ENCODE measurements at regions not wholly inside any gene's neighbourhood (a gene's known extent, or its start where the extent isn't known, plus 50 kb on each side); places are given as distances from the start of the nearest gene placed in this dataset.

GRCh38 chr4:165610679-165611437 is 232.1 kb downstream of the CPE start:
- no peak for DNase-seq (ENCODE audit: low read depth in 2 of 2)

DNA sequence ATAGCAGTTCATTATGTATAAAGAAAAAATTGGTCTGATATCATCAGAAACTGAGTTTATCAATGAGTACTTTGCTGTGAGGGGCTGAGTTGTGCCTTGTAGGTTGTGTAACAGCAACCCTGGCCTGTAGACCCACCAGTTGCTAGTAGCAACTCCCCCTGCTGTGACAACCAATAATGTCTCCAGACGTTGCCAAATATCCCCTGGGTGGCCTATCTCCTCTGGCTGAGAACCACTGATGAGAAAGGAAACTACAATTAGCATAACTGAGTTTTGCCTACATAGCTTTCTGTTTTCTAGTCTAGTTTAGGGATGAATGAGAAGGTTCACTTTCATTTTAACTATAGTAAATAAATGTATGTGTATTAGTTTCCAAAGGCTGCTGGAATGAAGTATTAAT is 234.1 kb downstream of the CPE start:
- DNase-seq (ENCODE audit: low read depth in 2 of 2) = no peak

DNA sequence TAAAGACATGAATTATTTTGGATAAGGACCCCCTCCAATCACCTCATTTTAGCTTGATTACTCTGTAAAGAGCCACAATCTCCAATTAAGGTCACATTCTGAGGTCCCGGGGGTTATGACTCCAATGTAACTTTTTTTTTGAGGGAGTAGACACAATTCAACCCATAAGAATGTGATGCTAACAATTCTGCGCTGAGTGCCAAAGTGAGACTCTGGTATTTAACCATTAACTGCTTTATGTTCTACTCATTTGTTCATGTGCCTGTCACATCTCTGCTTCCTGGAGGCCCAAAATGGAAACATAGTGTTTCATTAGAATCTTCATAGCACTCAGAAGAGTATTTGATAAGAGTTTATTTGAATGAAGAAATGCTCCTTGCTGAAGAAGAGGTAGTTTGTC is 234.8 kb downstream of the CPE start:
- no peak for DNase-seq (ENCODE audit: low read depth in 2 of 2)

DNA sequence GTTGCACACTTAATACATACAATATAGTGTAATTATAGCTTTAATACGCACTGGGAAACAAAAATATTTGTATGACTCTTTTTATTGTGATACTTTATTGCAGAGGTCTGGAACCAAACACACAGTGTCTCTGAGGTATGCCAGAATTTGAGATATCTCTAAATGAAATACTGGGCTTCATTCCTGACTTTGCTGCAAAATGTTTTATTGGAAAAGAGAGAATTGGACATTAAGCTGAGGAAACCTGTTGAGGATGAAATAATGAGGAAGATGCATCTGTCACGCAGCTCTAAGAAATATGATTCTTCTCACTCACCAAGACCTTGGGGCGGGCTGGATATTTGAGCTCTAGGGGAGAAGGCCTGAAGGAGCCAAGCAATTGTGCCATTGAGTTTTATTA is 242.1 kb downstream of the CPE start:
- no peak for DNase-seq (ENCODE audit: low read depth in 2 of 2)

GRCh38 chr4:165621983-165622382 is 243.2 kb downstream of the CPE start:
- DNase-seq (ENCODE audit: low read depth in 2 of 2) = no peak

GRCh38 chr4:165625281-165625680 is 246.5 kb downstream of the CPE start:
- no peak for DNase-seq (ENCODE audit: low read depth in 2 of 2)

- no peak for DNase-seq (ENCODE audit: low read depth in 2 of 2)
Observed at GRCh38 chr4:165626316-165626715, 246.7 kb upstream of the TLL1 start.

DNA sequence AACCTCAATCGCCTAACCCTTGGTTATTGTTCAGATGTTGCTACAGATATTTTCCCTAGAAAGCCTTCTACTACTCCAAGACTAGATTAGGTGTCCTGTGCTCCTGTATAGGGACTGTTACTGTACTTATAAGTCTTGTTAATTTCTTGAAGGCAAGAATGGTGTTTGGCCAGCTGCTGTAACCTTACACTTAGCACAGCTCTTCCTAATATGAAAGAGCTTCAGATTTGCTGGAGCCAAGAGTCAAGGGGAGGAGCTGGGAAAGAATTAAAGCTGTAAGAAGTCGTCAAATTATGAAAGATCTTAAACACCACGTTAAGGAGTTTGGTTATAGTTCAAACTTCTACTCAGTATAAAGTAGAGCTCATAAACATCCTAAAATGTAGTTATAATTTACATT is 245.9 kb upstream of the TLL1 start:
- DNase-seq (ENCODE audit: low read depth in 2 of 2) = no peak

GRCh38 chr4:165627548-165627947 is 245.5 kb upstream of the TLL1 start:
- DNase-seq (ENCODE audit: low read depth in 2 of 2) = no peak

DNA sequence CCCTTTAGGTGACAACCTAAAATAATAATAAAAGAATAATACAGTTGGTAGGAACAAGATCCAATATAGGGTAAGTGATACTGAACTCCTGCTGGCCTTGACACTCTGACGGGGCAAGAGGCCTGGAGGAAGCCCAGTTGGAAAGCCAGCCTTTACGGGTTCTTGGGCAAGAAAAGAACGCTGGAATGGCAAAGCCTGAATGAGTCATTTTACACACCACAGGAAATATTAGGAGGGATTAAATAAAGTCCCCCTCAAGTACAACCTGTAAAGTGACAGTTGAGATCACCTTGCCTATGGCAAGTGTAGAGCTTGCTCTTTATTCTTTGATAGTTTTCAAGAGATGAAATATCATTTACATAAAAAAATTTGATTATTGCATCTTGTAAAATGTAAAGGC is 244.5 kb upstream of the TLL1 start:
- DNase-seq (ENCODE audit: low read depth in 2 of 2) = no peak

DNA sequence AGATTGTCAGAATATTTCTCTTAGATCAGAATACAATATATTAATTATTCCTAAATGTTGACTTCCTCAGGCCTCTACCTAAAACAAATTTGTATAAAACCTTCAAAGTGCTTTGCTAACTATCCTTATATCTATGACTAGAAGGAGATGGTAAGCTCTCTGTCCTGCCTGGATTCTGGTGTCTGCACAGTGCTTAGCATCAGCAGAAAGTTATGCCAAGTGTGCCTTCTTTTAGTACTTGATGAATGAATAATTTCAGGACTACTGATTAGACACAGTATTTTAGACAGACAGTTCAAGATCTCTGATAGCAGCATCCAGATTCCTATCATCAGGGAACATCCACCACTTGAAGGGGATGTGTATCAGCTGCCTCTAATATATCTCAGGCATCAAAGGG is 242.4 kb upstream of the TLL1 start:
- no peak for DNase-seq (ENCODE audit: low read depth in 2 of 2)

DNA sequence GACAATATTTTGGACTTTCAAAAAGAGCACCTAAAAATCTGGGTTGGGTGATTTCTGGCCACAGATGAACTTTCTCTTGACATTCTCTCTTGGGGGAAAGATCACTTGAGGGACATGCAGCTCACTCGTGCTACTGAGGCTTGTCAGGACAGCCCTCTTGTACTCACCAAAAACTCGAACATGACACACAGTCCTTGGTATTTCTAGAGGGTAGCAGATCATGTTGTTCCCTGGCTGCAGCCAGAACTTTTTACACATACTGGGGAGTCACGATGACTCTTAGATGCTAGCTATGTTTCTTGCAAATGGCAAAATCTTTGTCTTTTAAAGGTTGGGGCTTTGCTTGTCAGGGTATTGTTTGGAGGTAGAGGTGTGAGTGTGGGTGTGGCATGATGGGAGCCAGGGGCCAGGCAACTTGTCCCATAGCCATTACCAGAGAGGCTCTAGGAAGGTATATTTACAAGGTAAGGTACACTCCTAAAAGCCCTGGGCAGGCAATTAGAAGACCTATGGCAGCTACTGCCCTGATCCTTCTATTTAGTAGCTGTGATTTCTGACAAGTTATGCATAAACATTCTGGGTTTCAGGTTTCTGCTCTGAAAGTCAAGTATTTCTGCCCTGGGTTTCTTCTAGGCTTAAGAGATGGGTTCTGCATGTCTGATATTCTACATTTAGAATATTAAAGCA is 241.7 kb upstream of the TLL1 start:
- DNase-seq (ENCODE audit: low read depth in 2 of 2) = no peak

DNA sequence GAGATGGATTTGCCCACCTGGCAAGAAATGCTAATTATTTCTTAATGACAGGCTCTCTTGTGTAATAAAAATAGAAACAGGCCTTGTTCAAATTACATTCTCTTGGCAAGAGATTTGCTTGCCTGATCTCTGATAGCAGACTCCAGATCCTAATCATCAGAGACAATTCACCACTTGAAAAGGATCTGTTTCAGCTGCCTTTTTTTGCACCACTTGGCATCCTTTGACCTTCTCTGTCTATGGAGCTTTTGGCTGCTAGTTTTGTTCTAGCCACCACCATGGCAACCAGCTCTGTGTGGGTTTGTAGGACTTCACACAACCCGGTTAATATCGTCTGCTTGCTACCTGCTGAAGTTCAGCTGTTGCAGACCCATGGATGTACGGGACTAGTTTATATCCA is 241.1 kb upstream of the TLL1 start:
- no peak for DNase-seq (ENCODE audit: low read depth in 2 of 2)

DNA sequence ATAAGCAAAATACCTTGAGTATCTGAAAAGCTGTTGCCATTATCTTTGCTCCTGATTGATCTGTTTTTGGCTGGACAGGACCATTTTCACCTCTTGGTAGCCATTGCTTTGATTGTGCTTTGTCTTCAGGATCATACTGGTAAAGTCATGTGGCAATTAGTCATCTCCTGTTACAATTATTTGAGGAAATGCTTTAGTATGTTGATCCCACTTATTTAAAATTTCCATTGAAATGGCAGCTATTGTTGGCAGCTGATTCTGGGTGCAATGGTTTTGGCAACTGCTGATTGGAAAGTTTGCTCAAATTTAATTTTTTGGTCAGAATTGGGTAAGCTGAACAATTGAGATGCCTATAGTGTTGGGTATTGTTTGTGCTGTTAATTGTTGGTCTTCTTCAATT is 238.3 kb upstream of the TLL1 start:
- DNase-seq (ENCODE audit: low read depth in 2 of 2) = no peak

DNA sequence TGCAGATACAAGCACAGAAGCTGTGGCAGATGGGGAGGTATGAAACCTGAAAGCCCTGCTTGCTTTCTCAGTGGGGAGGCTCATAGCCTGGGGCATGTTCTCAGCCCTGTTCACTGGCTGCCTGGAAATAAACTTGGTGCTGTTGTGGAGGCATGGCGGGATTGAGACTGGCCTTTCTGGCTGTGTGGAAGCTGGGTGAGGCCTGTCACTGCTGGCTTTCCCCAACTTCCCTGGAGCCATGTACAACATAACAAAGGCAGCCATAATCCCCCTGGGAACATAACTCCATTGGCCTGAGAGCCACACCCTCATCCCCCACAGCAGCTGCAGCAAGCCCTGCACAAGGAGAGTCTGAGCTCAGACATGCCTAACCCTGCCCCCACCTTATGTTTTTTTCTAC is 237.7 kb upstream of the TLL1 start:
- no peak for DNase-seq (ENCODE audit: low read depth in 2 of 2)

GRCh38 chr4:165635951-165636350 is 237.1 kb upstream of the TLL1 start:
- no peak for DNase-seq (ENCODE audit: low read depth in 2 of 2)

- no peak for DNase-seq (ENCODE audit: low read depth in 2 of 2)
Observed at GRCh38 chr4:165651901-165652300, 221.1 kb upstream of the TLL1 start.

DNA sequence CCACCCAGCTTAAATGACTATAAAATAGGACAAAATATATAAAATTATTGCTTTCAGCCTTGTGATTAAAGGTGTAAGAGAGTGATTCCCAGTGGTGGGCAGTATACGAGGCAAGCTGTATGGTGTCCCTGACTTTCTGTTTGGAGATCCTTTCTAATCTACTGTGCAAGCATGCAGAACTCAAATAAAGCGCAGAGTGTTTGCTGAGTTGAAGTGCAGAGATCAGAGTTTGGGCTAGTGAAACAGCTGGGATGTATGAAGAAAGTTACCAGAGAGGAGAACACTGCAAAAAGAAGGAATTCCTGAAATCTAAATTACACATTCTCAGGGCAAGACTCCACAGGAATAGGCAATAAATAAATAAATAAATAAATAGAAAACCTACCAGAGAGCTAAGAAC is 218.5 kb upstream of the TLL1 start:
- DNase-seq (ENCODE audit: low read depth in 2 of 2) = no peak

DNA sequence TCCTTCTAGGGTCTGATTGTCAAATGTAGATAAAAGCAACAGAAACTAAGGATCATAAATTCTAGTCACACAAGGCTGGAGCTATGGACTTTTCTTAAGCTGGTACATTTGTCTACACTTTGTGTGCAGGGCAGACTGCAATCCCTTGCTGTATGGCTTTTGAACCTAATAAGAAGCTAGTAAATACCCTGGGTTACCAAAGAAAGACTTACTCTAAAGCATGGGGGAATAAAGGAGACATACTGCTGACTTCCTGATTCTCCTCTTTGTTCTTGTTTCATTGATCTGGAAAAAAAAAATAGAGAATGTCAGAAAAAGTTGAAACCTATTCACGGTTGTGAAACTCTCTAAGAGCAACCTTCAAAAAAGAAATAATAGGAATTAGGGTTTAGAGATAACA is 216.6 kb upstream of the TLL1 start:
- DNase-seq (ENCODE audit: low read depth in 2 of 2) = no peak

DNA sequence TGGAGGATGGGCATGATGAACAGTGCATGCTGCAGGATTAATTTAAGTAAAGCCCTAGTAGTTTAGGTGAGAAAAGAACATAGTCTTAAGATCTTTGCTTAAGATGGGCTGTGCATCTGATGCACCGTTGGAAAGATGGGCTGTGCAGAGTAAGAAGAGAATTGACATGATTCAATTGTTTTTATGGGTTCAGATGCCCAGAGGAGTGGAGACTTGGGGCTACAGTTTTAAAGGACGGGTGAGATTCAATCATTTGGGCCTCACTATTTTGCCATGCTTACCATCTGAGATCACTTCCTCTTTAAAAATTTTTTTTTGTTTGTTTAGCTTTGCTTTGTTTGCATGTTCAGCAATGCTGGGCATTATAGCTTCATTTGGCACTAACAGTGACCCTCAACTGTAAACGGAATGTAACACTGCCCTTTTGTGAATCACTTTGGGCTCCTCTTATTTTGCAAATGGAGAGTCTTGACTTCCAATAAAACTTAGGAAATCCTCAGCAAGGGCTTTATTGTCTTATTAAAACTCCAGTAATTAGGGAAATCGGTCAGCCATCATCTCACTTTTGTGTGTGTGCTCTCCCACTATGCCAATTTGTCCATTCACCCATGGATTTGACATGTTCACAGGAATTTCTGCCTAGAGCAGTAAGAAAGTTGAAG is 216.1 kb upstream of the TLL1 start:
- DNase-seq (ENCODE audit: low read depth in 2 of 2) = no peak

- DNase-seq (ENCODE audit: low read depth in 2 of 2) = no peak
Observed at GRCh38 chr4:165662341-165662740, 210.7 kb upstream of the TLL1 start.

DNA sequence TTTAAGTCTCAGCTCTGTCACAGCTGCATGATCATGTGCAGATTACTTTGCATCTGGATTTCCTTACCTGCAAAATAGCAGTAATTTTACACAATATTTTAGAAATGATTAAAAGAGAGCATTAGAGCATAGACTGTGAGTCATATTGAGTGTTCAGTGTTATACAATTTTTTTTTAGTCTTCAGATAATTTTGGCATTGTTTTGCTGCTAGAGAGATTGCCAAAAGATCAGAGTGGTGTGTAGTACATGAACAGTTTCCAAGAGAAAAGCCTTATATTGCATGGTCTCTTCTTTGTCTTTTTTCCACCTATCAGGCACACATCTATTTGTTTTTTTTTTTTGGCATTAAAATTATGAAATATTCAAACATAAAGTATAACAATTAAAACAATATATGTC is 209.6 kb upstream of the TLL1 start:
- DNase-seq (ENCODE audit: low read depth in 2 of 2) = peak in 1 of 2 experiments; percentile 5

- DNase-seq (ENCODE audit: low read depth in 2 of 2) = no peak
Observed at GRCh38 chr4:165666836-165667235, 206.2 kb upstream of the TLL1 start.
